HepG2 (cell line): ENCODE measurements at regions not wholly inside any gene's neighbourhood (a gene's known extent, or its start where the extent isn't known, plus 50 kb on each side); places are given as distances from the start of the nearest gene placed in this dataset.

ENCODE experiments used
- FOSL1 ChIP-seq: sonication (generic); formaldehyde crosslinking; IDR thresholded peaks from 2 replicates; pipeline ENCODE4 v1.9.0; 2021; ENCODE audit warnings: missing genetic modification reagents, borderline replicate concordance
- FUBP1 ChIP-seq: sonication (generic); formaldehyde crosslinking; IDR thresholded peaks from 2 replicates; pipeline ENCODE4 v1.5.1; 2020; ENCODE audit warnings: missing genetic modification reagents, mild to moderate bottlenecking, borderline replicate concordance
- HMG20A ChIP-seq: IDR thresholded peaks from 2 replicates; pipeline ENCODE4 v1.6.1; 2016; ENCODE audit warnings: borderline replicate concordance
- HNRNPK ChIP-seq: fragments of 200-400 bp; formaldehyde crosslinking; IDR thresholded peaks from 2 replicates; pipeline ENCODE4 v1.6.1; 2018; ENCODE audit warnings: low read length, low read depth, moderate library complexity, mild to moderate bottlenecking; ENCODE audit not compliant: poor library complexity, severe bottlenecking
- KLF12 ChIP-seq: sonication (generic); formaldehyde crosslinking; IDR thresholded peaks from 2 replicates; pipeline ENCODE4 v1.4.0; 2020; ENCODE audit warnings: missing genetic modification reagents, borderline replicate concordance
- PAF1 ChIP-seq: IDR thresholded peaks from 2 replicates; pipeline ENCODE4 v1.6.1; 2016; ENCODE audit warnings: missing genetic modification reagents, missing compliant biosample characterization
- ZNF280D ChIP-seq: sonication (generic); formaldehyde crosslinking; IDR thresholded peaks from 2 replicates; pipeline ENCODE4 v1.5.1; 2020; ENCODE audit warnings: mild to moderate bottlenecking, missing genetic modification reagents
- ZNF546 ChIP-seq: sonication (generic); formaldehyde crosslinking; conservative IDR thresholded peaks from 2 replicates; pipeline ENCODE4 v1.8.1; 2023; ENCODE audit warnings: mild to moderate bottlenecking, missing genetic modification reagents
- ZNF570 ChIP-seq: sonication (generic); formaldehyde crosslinking; IDR thresholded peaks from 2 replicates; pipeline ENCODE4 v1.4.0; 2020; ENCODE audit warnings: mild to moderate bottlenecking, missing genetic modification reagents, borderline replicate concordance
- ZSCAN9 ChIP-seq: IDR thresholded peaks from 2 replicates; pipeline ENCODE4 v1.6.1; 2016; ENCODE audit warnings: borderline replicate concordance
- TF ChIP-seq, protein P1 (sequence below): sonication (generic); formaldehyde crosslinking; IDR thresholded peaks from 2 replicates; pipeline ENCODE4 v1.4.0; 2020; ENCODE audit warnings: missing genetic modification reagents, borderline replicate concordance
- TF ChIP-seq, protein P2 (sequence below): sonication (generic); formaldehyde crosslinking; IDR thresholded peaks from 2 replicates; pipeline ENCODE4 v1.5.0; 2020; ENCODE audit warnings: mild to moderate bottlenecking, low read depth, missing genetic modification reagents, borderline replicate concordance
- TF ChIP-seq, protein P3 (sequence below): sonication (generic); formaldehyde crosslinking; IDR thresholded peaks from 2 replicates; pipeline ENCODE4 v1.5.1; 2020; ENCODE audit warnings: mild to moderate bottlenecking, moderate library complexity, missing genetic modification reagents

GRCh38 chr20:50371878-50372769 lies 138.1 kb upstream of the PTPN1 start (continued):
- TF ChIP-seq, protein P1, sequence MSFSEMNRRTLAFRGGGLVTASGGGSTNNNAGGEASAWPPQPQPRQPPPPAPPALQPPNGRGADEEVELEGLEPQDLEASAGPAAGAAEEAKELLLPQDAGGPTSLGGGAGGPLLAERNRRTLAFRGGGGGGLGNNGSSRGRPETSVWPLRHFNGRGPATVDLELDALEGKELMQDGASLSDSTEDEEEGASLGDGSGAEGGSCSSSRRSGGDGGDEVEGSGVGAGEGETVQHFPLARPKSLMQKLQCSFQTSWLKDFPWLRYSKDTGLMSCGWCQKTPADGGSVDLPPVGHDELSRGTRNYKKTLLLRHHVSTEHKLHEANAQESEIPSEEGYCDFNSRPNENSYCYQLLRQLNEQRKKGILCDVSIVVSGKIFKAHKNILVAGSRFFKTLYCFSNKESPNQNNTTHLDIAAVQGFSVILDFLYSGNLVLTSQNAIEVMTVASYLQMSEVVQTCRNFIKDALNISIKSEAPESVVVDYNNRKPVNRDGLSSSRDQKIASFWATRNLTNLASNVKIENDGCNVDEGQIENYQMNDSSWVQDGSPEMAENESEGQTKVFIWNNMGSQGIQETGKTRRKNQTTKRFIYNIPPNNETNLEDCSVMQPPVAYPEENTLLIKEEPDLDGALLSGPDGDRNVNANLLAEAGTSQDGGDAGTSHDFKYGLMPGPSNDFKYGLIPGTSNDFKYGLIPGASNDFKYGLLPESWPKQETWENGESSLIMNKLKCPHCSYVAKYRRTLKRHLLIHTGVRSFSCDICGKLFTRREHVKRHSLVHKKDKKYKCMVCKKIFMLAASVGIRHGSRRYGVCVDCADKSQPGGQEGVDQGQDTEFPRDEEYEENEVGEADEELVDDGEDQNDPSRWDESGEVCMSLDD (CRISPR knock-in tag): no peak
- TF ChIP-seq ZSCAN9 (CRISPR knock-in tag) (no peak), FOSL1 (CRISPR knock-in tag) (no peak), ZNF280D (CRISPR knock-in tag) (0 out of 2 replicates have a peak, but pooled peaks have one; percentile 24), ZNF546 (CRISPR knock-in tag) (no peak), FUBP1 (CRISPR knock-in tag) (no peak), HNRNPK (no peak), KLF12 (no peak), PAF1 (CRISPR knock-in tag) (no peak), ZNF570 (CRISPR knock-in tag) (no peak), HMG20A (CRISPR knock-in tag) (no peak)
- TF ChIP-seq, protein P2, sequence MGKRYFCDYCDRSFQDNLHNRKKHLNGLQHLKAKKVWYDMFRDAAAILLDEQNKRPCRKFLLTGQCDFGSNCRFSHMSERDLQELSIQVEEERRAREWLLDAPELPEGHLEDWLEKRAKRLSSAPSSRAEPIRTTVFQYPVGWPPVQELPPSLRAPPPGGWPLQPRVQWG (CRISPR knock-in tag): no peak
- TF ChIP-seq, protein P3, sequence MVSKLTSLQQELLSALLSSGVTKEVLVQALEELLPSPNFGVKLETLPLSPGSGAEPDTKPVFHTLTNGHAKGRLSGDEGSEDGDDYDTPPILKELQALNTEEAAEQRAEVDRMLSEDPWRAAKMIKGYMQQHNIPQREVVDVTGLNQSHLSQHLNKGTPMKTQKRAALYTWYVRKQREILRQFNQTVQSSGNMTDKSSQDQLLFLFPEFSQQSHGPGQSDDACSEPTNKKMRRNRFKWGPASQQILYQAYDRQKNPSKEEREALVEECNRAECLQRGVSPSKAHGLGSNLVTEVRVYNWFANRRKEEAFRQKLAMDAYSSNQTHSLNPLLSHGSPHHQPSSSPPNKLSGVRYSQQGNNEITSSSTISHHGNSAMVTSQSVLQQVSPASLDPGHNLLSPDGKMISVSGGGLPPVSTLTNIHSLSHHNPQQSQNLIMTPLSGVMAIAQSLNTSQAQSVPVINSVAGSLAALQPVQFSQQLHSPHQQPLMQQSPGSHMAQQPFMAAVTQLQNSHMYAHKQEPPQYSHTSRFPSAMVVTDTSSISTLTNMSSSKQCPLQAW (CRISPR knock-in tag): 0 out of 2 replicates have a peak, but pooled peaks have one; percentile 15
